ENCODE measurements at regions not wholly inside any gene's neighbourhood (a gene's known extent, or its start where the extent isn't known, plus 50 kb on each side); places are given as distances from the start of the nearest gene placed in this dataset.
"Not testable (repeated sequence)": the region's sequence is repeated elsewhere in the genome, so short reads cannot be mapped to it uniquely, and the experiment has no call there.

GRCh38 chr15:20248434-20248833 is 293.2 kb downstream of the GOLGA6L6 start:
- not testable (repeated sequence) for DNase-seq (ENCODE audit: insufficient read length, low spot score); FAIRE-seq

- FAIRE-seq; DNase-seq (ENCODE audit: insufficient read length, low spot score): not testable (repeated sequence)
Measured at GRCh38 chr15:20247137-20247536, 294.5 kb downstream of the GOLGA6L6 start.

GRCh38 chr15:20246624-20247023 is 295.0 kb downstream of the GOLGA6L6 start:
- not testable (repeated sequence) for FAIRE-seq

GRCh38 chr15:20245856-20246255 is 295.7 kb downstream of the GOLGA6L6 start:
- FAIRE-seq; DNase-seq (ENCODE audit: insufficient read length, low spot score): not testable (repeated sequence)

More at GRCh38 chr15:20246624-20247023, 295.0 kb downstream of the GOLGA6L6 start:
- DNase-seq (ENCODE audit: insufficient read length, low spot score), result not testable (repeated sequence)

- not testable (repeated sequence) for DNase-seq (ENCODE audit: insufficient read length, low spot score); FAIRE-seq
Measured at GRCh38 chr15:20244792-20245191, 296.8 kb downstream of the GOLGA6L6 start.

GRCh38 chr15:20243486-20244240 is 297.9 kb downstream of the GOLGA6L6 start:
- not testable (repeated sequence) for DNase-seq (ENCODE audit: insufficient read length, low spot score); FAIRE-seq

GRCh38 chr15:20240366-20240917 is 301.2 kb downstream of the GOLGA6L6 start:
- not testable (repeated sequence) for DNase-seq (ENCODE audit: insufficient read length, low spot score); FAIRE-seq

GRCh38 chr15:20239186-20239585 is 302.4 kb downstream of the GOLGA6L6 start:
- FAIRE-seq; DNase-seq (ENCODE audit: insufficient read length, low spot score): not testable (repeated sequence)

- not testable (repeated sequence) for FAIRE-seq; DNase-seq (ENCODE audit: insufficient read length, low spot score)
Measured at GRCh38 chr15:20237256-20238020, 304.2 kb downstream of the GOLGA6L6 start.

GRCh38 chr15:20235728-20236127 is 305.9 kb downstream of the GOLGA6L6 start:
- DNase-seq (ENCODE audit: insufficient read length, low spot score); FAIRE-seq: not testable (repeated sequence)

GRCh38 chr15:20234006-20234540 is 307.5 kb downstream of the GOLGA6L6 start:
- FAIRE-seq; DNase-seq (ENCODE audit: insufficient read length, low spot score): not testable (repeated sequence)

GRCh38 chr15:20232457-20232856 is 309.1 kb downstream of the GOLGA6L6 start:
- not testable (repeated sequence) for FAIRE-seq; DNase-seq (ENCODE audit: insufficient read length, low spot score)

- not testable (repeated sequence) for FAIRE-seq; DNase-seq (ENCODE audit: insufficient read length, low spot score)
Measured at GRCh38 chr15:20230656-20231055, 310.9 kb downstream of the GOLGA6L6 start.

- DNase-seq (ENCODE audit: insufficient read length, low spot score); FAIRE-seq: not testable (repeated sequence)
Measured at GRCh38 chr15:20228791-20229190, 312.8 kb downstream of the GOLGA6L6 start.

GRCh38 chr15:20227119-20227853 is 314.3 kb downstream of the GOLGA6L6 start:
- DNase-seq (ENCODE audit: insufficient read length, low spot score); FAIRE-seq: not testable (repeated sequence)

- FAIRE-seq, result not testable (repeated sequence)
Measured at GRCh38 chr15:20226531-20226930, 315.1 kb downstream of the GOLGA6L6 start.

GRCh38 chr15:20221063-20221462 is 320.5 kb downstream of the GOLGA6L6 start:
- not testable (repeated sequence) for FAIRE-seq; DNase-seq (ENCODE audit: insufficient read length, low spot score)

More at GRCh38 chr15:20226531-20226930, 315.1 kb downstream of the GOLGA6L6 start:
- not testable (repeated sequence) for DNase-seq (ENCODE audit: insufficient read length, low spot score)

GRCh38 chr15:20219171-20219570 is 322.4 kb downstream of the GOLGA6L6 start:
- FAIRE-seq; DNase-seq (ENCODE audit: insufficient read length, low spot score): not testable (repeated sequence)

GRCh38 chr15:20215700-20216099 is 325.9 kb downstream of the GOLGA6L6 start:
- DNase-seq (ENCODE audit: insufficient read length, low spot score); FAIRE-seq: not testable (repeated sequence)

GRCh38 chr15:20214101-20214500 is 327.5 kb downstream of the GOLGA6L6 start:
- not testable (repeated sequence) for FAIRE-seq; DNase-seq (ENCODE audit: insufficient read length, low spot score)
